ENCODE measurements at regions not wholly inside any gene's neighbourhood (a gene's known extent, or its start where the extent isn't known, plus 50 kb on each side); places are given as distances from the start of the nearest gene placed in this dataset.

- Histone ChIP-seq H3K27me3 (no peaks in the 10 kb centered on the region), H3K4me3 (no peak overlapping the region), H3K4me1 (no peaks in the 10 kb centered on the region), H3K27ac (no peak overlapping the region), H3K9me3 (peaks cover 0 to 9% (median 2%) of the 10 kb centered on the region in 4 donors), H3K36me3 (no peaks in the 10 kb centered on the region)
- DNase-seq (ENCODE audit: low spot score in 2 of 2), result no peak
- no peak for TF ChIP-seq POLR2A (IDR thresholded peaks at IDR 0.05)
- WGBS, 2 donors, result 88 to 92% methylated on average over 5 of the region's 5 CpGs
Observed at GRCh38 chr10:46236941-46237681, 49.7 kb upstream of the ANTXRL start.

All from tibial nerve (tissue), 4 donors.